GM18508 (cell line): ENCODE measurements at regions not wholly inside any gene's neighbourhood (a gene's known extent, or its start where the extent isn't known, plus 50 kb on each side); places are given as distances from the start of the nearest gene placed in this dataset.
"Not testable (repeated sequence)": the region's sequence is repeated elsewhere in the genome, so short reads cannot be mapped to it uniquely, and the experiment has no call there.

Experiments
- ATAC-seq: cut with Tn5 transposase; IDR thresholded peaks from one replicate; pipeline ENCODE4 v1.9.1; 2021; ENCODE audit warnings: moderate number of reproducible peaks; ENCODE audit not compliant: insufficient read depth, unreplicated experiment

- ATAC-seq, result no peak
Measured at GRCh38 chr3:103515116-103515515, 1080.3 kb downstream of the ZPLD1 start.

GRCh38 chr3:103516950-103517349 is 1082.1 kb downstream of the ZPLD1 start:
- no peak for ATAC-seq

DNA sequence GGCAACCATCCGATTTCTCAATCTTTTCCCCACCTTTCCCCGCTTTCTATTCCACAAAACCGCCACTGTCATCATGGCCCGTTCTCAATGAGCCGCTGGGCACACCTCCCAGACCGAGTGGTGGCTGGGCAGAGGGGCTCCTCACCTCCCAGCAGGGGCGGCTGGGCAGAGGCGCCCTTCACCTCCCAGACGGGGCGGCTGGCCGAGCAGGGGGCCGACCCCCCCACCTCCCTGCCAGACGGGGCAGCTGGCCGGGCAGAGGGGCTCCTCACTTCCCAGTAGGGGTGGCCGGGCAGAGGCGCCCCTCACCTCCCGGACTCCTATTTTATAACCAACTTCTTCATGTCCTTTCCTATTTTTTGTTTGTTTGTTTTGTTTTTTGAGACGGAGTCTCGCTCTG is 1096.5 kb downstream of the ZPLD1 start:
- not testable (repeated sequence) for ATAC-seq

GRCh38 chr3:103532986-103533385 is 1098.2 kb downstream of the ZPLD1 start:
- no peak for ATAC-seq

- no peak for ATAC-seq
Measured at GRCh38 chr3:103554451-103554850, 1119.6 kb downstream of the ZPLD1 start.

GRCh38 chr3:103564116-103564515 is 1129.3 kb downstream of the ZPLD1 start:
- ATAC-seq, result not testable (repeated sequence)

- ATAC-seq, result no peak
Measured at GRCh38 chr3:103585809-103586208, 1151.0 kb downstream of the ZPLD1 start.

GRCh38 chr3:103589770-103590169 is 1155.0 kb downstream of the ZPLD1 start:
- no peak for ATAC-seq

DNA sequence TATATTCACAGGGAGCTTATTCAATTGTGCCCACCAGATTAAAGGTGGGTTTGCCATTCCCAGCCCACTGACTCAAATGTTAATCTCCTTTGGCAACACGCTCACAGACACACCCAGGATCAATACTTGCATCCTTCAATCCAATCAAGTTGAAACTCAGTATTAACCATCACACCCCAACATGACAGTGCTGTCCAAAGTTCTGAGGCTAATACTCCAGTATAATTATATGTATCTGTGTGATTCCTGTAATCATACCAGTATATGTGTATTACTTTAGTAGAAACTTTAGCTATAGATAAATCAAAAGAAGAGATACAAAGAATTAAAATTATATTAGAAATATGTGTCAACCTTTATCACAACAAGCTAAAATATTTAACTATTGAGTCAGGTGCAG is 1166.0 kb downstream of the ZPLD1 start:
- ATAC-seq, result no peak

DNA sequence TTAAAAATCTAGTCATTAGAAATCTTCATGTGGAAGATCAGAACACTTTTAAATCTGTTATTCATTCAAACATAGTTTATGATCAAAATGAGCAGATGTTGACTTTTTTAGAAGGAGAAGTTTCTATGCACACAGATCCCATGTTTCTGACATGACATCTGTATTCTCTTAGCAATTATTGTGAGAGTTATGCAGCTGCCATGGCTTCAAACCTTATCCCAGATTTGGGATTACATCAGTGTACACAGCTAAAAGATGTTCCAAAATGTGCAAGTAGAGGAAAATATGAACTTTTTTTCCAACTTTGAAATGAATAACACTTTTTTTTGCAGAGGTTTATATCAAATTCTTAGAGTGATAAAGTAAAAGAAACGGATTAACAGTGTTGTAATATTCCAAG is 1166.9 kb downstream of the ZPLD1 start:
- ATAC-seq, result no peak

- ATAC-seq, result no peak
Measured at GRCh38 chr3:103609472-103609871, 1174.7 kb downstream of the ZPLD1 start.

DNA sequence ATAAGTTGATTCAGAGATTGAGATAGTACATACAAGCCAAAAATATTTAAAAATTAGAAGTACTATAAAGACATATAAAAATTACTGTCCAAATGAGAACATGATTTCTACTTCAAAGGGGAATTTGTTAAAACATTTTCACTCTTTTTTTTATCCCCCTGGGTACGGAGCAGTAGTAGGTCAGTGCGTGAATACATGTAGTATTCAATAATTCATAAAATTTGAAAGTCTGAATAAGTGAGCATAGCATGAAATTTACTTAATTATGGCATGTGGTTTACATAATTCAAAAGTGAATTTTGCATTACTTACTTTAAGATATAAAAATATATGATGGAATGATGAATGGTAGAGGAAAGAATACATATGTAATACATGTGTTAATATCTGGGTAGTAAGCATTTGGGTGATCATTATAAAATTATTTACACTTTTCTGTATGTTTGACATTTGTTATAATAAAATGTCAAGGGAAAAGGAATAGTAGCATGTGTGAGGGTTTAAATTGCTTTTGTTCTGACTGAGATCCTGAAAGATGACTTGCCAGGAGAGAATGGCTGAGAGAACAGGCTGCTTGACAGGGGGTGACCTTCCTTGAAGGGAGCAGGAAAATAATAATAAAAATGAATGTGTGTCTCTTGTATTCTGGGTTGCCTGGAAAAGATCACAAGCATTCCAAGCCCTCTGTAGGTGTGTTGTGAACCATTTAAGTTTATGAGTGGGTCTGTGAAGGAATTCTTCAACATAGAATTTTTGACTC is 1178.8 kb downstream of the ZPLD1 start:
- ATAC-seq, result no peak

DNA sequence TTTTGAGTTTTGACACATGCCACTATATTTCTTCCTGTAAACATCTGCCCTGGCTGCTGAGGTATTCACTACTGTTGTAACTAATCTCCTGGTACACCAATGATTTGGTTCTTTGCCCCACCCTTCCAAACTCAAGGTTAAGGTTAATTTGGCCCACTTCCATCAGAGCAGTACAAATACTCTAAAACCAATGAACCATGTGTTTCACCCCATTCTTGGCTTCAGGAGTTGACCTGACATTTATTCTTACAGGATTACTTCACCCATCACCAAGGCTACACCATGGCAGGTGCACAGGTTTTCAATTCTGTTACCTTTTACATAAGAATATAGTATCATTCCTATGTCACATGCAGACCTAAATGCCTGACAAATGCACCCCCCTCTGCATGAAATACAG is 1179.9 kb downstream of the ZPLD1 start:
- ATAC-seq, result no peak

DNA sequence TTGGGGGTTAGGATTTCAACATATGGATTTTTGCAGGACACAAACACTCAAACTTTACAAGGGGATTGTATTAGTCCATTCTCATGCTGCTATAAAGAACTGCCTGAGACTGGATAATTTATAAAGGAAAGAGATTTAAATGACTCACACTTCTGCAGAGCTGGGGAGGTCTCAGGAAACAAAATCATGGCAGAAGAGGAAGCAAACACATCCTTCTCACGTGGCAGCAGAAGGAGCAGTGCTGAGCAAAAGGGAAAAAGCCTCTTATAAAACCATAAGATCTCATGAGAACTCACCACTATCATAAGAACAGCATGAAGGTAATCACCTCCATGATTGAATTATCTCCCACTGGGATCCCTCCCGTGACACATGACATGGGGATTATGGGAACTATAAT is 1183.1 kb downstream of the ZPLD1 start:
- no peak for ATAC-seq

DNA sequence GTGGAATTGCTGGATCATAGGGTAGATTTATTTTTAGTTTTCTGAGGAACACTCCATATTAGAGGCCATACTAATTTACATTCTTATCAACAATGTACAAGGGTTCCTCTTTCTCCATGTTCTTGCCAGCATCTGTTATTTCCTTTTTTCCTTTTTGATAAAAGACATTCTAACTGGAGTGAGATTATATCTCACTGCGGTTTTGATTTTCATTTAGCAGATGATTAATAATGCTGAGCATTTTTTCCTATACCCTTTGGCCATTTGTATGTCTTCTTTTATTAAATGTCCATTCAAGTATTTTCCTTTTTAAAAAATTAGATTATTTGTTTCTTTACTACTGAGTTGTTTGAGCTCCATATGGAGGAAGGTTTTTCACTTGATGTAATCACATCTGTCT is 1189.5 kb downstream of the ZPLD1 start:
- ATAC-seq, result no peak

GRCh38 chr3:103629391-103629790 is 1194.6 kb downstream of the ZPLD1 start:
- no peak for ATAC-seq

DNA sequence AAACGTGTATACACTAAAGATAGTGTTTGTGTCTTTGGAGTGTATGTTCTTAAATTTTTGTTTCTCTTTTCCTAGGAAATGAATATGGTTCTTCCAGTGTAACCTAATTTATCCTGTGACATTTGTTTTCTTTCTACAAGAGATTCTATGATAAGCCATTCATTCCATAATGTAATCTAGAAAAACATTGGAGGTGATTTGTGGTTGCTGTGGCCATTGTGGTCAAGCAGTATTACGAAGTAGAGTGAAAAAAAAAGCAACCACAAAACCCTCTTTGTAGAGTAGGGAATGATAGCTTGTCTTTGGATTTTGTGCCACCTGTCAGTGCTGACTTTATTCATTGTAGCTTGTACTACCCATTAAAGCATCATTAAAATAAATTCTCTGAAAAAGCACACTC is 1209.6 kb downstream of the ZPLD1 start:
- ATAC-seq, result no peak

GRCh38 chr3:103653996-103654395 is 1219.2 kb downstream of the ZPLD1 start:
- no peak for ATAC-seq

DNA sequence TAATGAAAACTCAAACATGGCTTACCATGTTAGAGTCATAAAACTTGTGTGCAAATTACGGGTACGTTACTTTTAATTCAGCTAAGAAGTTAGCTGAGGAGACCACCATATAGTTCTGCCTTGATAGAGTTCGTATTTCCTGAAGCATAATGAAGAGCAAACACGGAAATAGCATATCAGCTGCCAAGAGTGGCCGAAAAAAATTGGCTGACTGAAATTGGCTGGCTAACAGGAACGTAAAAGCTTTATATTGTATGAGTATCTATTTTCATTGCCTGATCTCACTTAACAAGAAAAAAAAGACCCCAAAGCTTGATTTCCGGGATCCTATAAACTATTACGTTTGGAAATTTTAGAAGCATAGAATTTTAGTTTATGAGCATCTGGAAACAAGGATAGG is 1222.9 kb downstream of the ZPLD1 start:
- no peak for ATAC-seq

- ATAC-seq, result no peak
Measured at GRCh38 chr3:103660810-103661209, 1226.0 kb downstream of the ZPLD1 start.

GRCh38 chr3:103662591-103662990 is 1227.8 kb downstream of the ZPLD1 start:
- ATAC-seq, result no peak

- no peak for ATAC-seq
Measured at GRCh38 chr3:103672346-103672745, 1237.5 kb downstream of the ZPLD1 start.

GRCh38 chr3:103684904-103685303 is 1250.1 kb downstream of the ZPLD1 start:
- no peak for ATAC-seq
